SK-N-SH treated with all-trans-retinoic acid at 6 μM for 48 hours (cell line): ENCODE measurements at regions not wholly inside any gene's neighbourhood (a gene's known extent, or its start where the extent isn't known, plus 50 kb on each side); places are given as distances from the start of the nearest gene placed in this dataset.

Experiments
- ARNTL ChIP-seq: fragments of 450-650 bp; formaldehyde crosslinking; IDR thresholded peaks from 2 replicates; pipeline ENCODE4 v1.5.0; 2020; ENCODE audit warnings: low read depth, mild to moderate bottlenecking, moderate library complexity, borderline replicate concordance
- GLIS3 ChIP-seq: fragments of 250-450 bp; sonication (Bioruptor Pico); IDR thresholded peaks from 2 replicates; pipeline ENCODE4 v1.5.0; 2020; ENCODE audit warnings: mild to moderate bottlenecking, moderate library complexity
- PATZ1 ChIP-seq: fragments of 250-450 bp; sonication (Bioruptor Pico); IDR thresholded peaks from 2 replicates; pipeline ENCODE4 v1.8.0; 2020; ENCODE audit warnings: mild to moderate bottlenecking, moderate library complexity, borderline replicate concordance
- PPARA ChIP-seq: fragments of 250-450 bp; sonication (Bioruptor Pico); IDR thresholded peaks from 2 replicates; pipeline ENCODE4 v1.5.0; 2020; ENCODE audit warnings: mild to moderate bottlenecking, borderline replicate concordance
- TOX ChIP-seq: fragments of 250-450 bp; sonication (Bioruptor Pico); IDR thresholded peaks from 2 replicates; pipeline ENCODE4 v1.8.0; 2021; ENCODE audit warnings: mild to moderate bottlenecking, moderate library complexity, borderline replicate concordance
- TSHZ2 ChIP-seq: fragments of 250-450 bp; sonication (Bioruptor Pico); IDR thresholded peaks from 2 replicates; pipeline ENCODE4 v1.5.0; 2020; ENCODE audit warnings: mild to moderate bottlenecking, moderate library complexity
- ZC3H10 ChIP-seq: fragments of 250-450 bp; sonication (Bioruptor Pico); IDR thresholded peaks from 2 replicates; pipeline ENCODE4 v1.5.1; 2021; ENCODE audit warnings: mild to moderate bottlenecking, moderate library complexity
- ZFP3 ChIP-seq: fragments of 250-450 bp; sonication (Bioruptor Pico); IDR thresholded peaks from 2 replicates; pipeline ENCODE4 v1.5.0; 2020; ENCODE audit warnings: mild to moderate bottlenecking, moderate library complexity
- ZFP30 ChIP-seq: fragments of 450-650 bp; formaldehyde crosslinking; IDR thresholded peaks from 2 replicates; pipeline ENCODE4 v1.5.0; 2022; ENCODE audit warnings: mild to moderate bottlenecking, moderate library complexity
- TF ChIP-seq, protein P1 (sequence below): fragments of 250-450 bp; sonication (Bioruptor Pico); IDR thresholded peaks from 2 replicates; pipeline ENCODE4 v1.5.1; 2020; ENCODE audit warnings: low read depth, mild to moderate bottlenecking, moderate library complexity

DNA sequence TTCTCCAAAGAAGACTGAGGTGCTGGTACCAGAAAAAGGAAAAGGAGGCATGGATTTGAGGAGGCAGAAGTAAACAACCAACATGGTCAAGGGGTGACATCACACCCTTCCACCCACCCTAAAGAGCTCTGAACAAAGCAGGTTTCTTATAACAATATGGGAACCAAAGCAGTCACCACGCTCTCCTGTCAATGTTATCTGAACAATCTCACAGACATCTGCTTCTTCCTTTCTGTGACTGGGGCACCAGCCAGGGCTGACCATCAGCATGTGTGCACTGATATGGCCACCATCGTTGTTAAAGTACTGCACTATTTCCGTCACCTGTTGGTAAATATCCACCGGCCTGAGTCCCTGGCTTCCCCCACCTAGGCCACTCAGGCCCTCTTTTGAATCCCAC lies 252.9 kb downstream of the SHQ1 start:
- TF ChIP-seq GLIS3 (CRISPR knock-in tag) (no peak), ZC3H10 (CRISPR knock-in tag) (no peak), PATZ1 (CRISPR knock-in tag) (no peak), TOX (no peak), ZFP30 (CRISPR knock-in tag) (no peak), ZFP3 (no peak), ARNTL (no peak), TSHZ2 (no peak), PPARA (no peak)
- TF ChIP-seq, protein P1, sequence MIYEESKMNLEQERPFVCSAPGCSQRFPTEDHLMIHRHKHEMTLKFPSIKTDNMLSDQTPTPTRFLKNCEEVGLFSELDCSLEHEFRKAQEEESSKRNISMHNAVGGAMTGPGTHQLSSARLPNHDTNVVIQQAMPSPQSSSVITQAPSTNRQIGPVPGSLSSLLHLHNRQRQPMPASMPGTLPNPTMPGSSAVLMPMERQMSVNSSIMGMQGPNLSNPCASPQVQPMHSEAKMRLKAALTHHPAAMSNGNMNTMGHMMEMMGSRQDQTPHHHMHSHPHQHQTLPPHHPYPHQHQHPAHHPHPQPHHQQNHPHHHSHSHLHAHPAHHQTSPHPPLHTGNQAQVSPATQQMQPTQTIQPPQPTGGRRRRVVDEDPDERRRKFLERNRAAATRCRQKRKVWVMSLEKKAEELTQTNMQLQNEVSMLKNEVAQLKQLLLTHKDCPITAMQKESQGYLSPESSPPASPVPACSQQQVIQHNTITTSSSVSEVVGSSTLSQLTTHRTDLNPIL (CRISPR knock-in tag), result no peak
